K562 (cell line): ENCODE measurements at regions not wholly inside any gene's neighbourhood (a gene's known extent, or its start where the extent isn't known, plus 50 kb on each side); places are given as distances from the start of the nearest gene placed in this dataset.

Experiments used
- ATAC-seq: fragments of 200-7000 bp; cut with Tn5 transposase; 3 replicates; pipeline ENCODE4 v1.9.1; 2020; ENCODE audit warnings: moderate library complexity
- BruUV-seq: library from RNA; stranded (reverse); fragments of 400-500 nt; replicated peaks from 2 replicates; lab custom pipeline; 2021; lab: Mats Ljungman, UMichigan
- CTCF ChIA-PET: fragments of 300-600 bp; formaldehyde crosslinking; extraction: SDS; loops from one replicate; lab custom pipeline; 2021; ENCODE audit warnings: low intra/inter-chr PET ratio; lab: Yijun Ruan, JAX
- POLR2A ChIA-PET: fragments of 300-600, 350-650 bp; sonication (Branson Sonifier 250); formaldehyde crosslinking; extraction: SDS; loops from one replicate; lab custom pipeline; 2021; ENCODE audit warnings: antibody characterized with exemption, inconsistent platforms; lab: Yijun Ruan, JAX
- DNase-seq, 4 experiments: peaks; one replicate each; pipeline versions ENCODE4 v3.0.0 to v3.0.0-alpha.2; 2011 to 2018; ENCODE audit warnings: low spot score in 3 of 4, mixed read lengths in 3 of 4; ENCODE audit errors: extremely low read depth in 1 of 4
- FAIRE-seq: peaks from 2 replicates; lab custom pipeline; 2011; peaks lifted over from hg19 to GRCh38; lab: Jason Lieb, UNC
- H2AFZ ChIP-seq: 2 replicates; pipeline ENCODE4 v1.6.0; 2011; ENCODE audit warnings: low read depth, low read length, control low read depth, inconsistent platforms
- H3K27ac ChIP-seq: fragments of 200-600 bp; 3 replicates; pipeline ENCODE4 v1.8.0; 2011; ENCODE audit warnings: low read depth, mild to moderate bottlenecking, control low read depth, inconsistent platforms, low read length, moderate library complexity, mixed read lengths; ENCODE audit errors: extremely low read depth
- H3K27me3 ChIP-seq, 2 experiments: fragments of 300-600 bp in 1 of 2; 2 replicates in 1 of 2; 3 replicates in 1 of 2; pipeline versions ENCODE4 v1.6.0 to v1.8.0; 2011; ENCODE audit warnings: inconsistent platforms in 2 of 2, low read length in 2 of 2, mild to moderate bottlenecking in 1 of 2, mixed read lengths in 1 of 2, moderate library complexity in 1 of 2; ENCODE audit not compliant: control insufficient read depth in 2 of 2, insufficient read depth in 2 of 2
- H3K36me3 ChIP-seq: fragments of 300-600 bp; 3 replicates; pipeline ENCODE4 v1.8.0; 2011; ENCODE audit warnings: mild to moderate bottlenecking, low read length, inconsistent platforms; ENCODE audit not compliant: control insufficient read depth, insufficient read depth
- H3K4me1 ChIP-seq, 2 experiments: fragments of 200-600 bp in 1 of 2; replicated peaks in 1 of 2; 2 replicates in 1 of 2; 3 replicates in 1 of 2; pipeline versions ENCODE4 v1.5.1 to v1.8.0; 2011; ENCODE audit warnings: inconsistent platforms in 2 of 2, low read length in 2 of 2, mild to moderate bottlenecking in 1 of 2, mixed read lengths in 1 of 2, moderate library complexity in 1 of 2; ENCODE audit not compliant: control insufficient read depth in 2 of 2, insufficient read depth in 2 of 2
- H3K4me2 ChIP-seq: 2 replicates; pipeline ENCODE4 v1.6.1; 2011; ENCODE audit warnings: low read length, control low read depth, inconsistent platforms, mixed read lengths; ENCODE audit not compliant: insufficient read depth
- H3K4me3 ChIP-seq: fragments of 200-600 bp; sonication (generic), shearing (Covaris generic); 2 replicates; pipeline ENCODE4 v1.5.1; 2016; ENCODE audit warnings: control low read depth, inconsistent platforms
- H3K79me2 ChIP-seq: fragments of 200-600 bp; 3 replicates; pipeline ENCODE4 v1.8.0; 2011; ENCODE audit warnings: low read length, inconsistent platforms; ENCODE audit not compliant: control insufficient read depth, insufficient read depth
- H3K9ac ChIP-seq, 2 experiments: 2 replicates each; pipeline versions ENCODE4 v1.6.0 to v1.6.1; 2011; ENCODE audit warnings: low read depth in 2 of 2, low read length in 2 of 2, control low read depth in 1 of 2, inconsistent platforms in 1 of 2, mild to moderate bottlenecking in 1 of 2, mixed read lengths in 1 of 2; ENCODE audit not compliant: insufficient read depth in 1 of 2
- H3K9me1 ChIP-seq: one replicate; pipeline ENCODE4 v1.6.0; 2011; ENCODE audit warnings: inconsistent platforms, mild to moderate bottlenecking, low read length, moderate library complexity; ENCODE audit not compliant: control insufficient read depth, insufficient read depth
- H3K9me3 ChIP-seq: replicated peaks from 2 replicates; pipeline ENCODE4 v1.5.1; 2011; ENCODE audit warnings: low read depth, low read length, inconsistent platforms; ENCODE audit not compliant: control insufficient read depth, insufficient read depth
- H4K20me1 ChIP-seq: replicated peaks from 2 replicates; pipeline ENCODE4 v1.6.1; 2011; ENCODE audit warnings: low read length, inconsistent platforms, mixed read lengths; ENCODE audit not compliant: control insufficient read depth, insufficient read depth
- ASH1L ChIP-seq: fragments of 450-650 bp; IDR thresholded peaks from 2 replicates; pipeline ENCODE4 v1.6.1; 2018; ENCODE audit warnings: borderline replicate concordance, mild to moderate bottlenecking, low read depth; ENCODE audit not compliant: partially characterized antibody
- ATF1 ChIP-seq, 2 experiments: fragments of 450-650 bp in 1 of 2; IDR thresholded peaks; 2 replicates each; pipeline ENCODE4 v1.6.1; 2016; ENCODE audit warnings: missing compliant biosample characterization in 1 of 2, missing genetic modification characterization in 1 of 2
- ATF3 ChIP-seq, 2 experiments: fragments of 450-650 bp in 1 of 2; sonication (generic) in 1 of 2; formaldehyde crosslinking in 1 of 2; IDR thresholded peaks in 1 of 2; conservative IDR thresholded peaks in 1 of 2; 2 replicates each; pipeline versions ENCODE4 v1.6.1 to v1.8.1; 2016 to 2023; ENCODE audit warnings: mild to moderate bottlenecking in 2 of 2, moderate library complexity in 2 of 2, inconsistent platforms in 1 of 2, missing genetic modification reagents in 1 of 2
- GTF3C2 ChIP-seq: IDR thresholded peaks from 3 replicates; pipeline ENCODE4 v1.6.1; 2011; ENCODE audit warnings: borderline replicate concordance, mild to moderate bottlenecking, moderate library complexity; ENCODE audit not compliant: insufficient read length; ENCODE audit errors: extremely low read depth
- L3MBTL2 ChIP-seq: fragments of 450-650 bp; IDR thresholded peaks from 2 replicates; pipeline ENCODE4 v1.6.1; 2016; ENCODE audit warnings: mild to moderate bottlenecking, moderate library complexity
- LEF1 ChIP-seq: fragments of 450-650 bp; IDR thresholded peaks from 2 replicates; pipeline ENCODE4 v1.6.1; 2016; ENCODE audit warnings: mild to moderate bottlenecking
- MEIS2 ChIP-seq: fragments of 450-650 bp; IDR thresholded peaks from 2 replicates; pipeline ENCODE4 v1.6.1; 2014; ENCODE audit warnings: mild to moderate bottlenecking; ENCODE audit not compliant: partially characterized antibody
- MXD1 ChIP-seq: fragments of 250-450 bp; sonication (Bioruptor Pico); IDR thresholded peaks from 2 replicates; pipeline ENCODE4 v1.8.0; 2021; ENCODE audit warnings: borderline replicate concordance, mild to moderate bottlenecking, moderate library complexity; ENCODE audit not compliant: poor library complexity, severe bottlenecking
- NFYB ChIP-seq: IDR thresholded peaks from 2 replicates; pipeline ENCODE4 v1.6.1; 2011; ENCODE audit warnings: mild to moderate bottlenecking, moderate library complexity; ENCODE audit not compliant: insufficient read length; ENCODE audit errors: extremely low read depth
- PCBP1 ChIP-seq: fragments of 200-400 bp; formaldehyde crosslinking; IDR thresholded peaks from 2 replicates; pipeline ENCODE4 v1.6.1; 2018; ENCODE audit warnings: mild to moderate bottlenecking, low read depth, low read length; ENCODE audit not compliant: poor library complexity, severe bottlenecking
- PTRF ChIP-seq: fragments of 450-650 bp; IDR thresholded peaks from 2 replicates; pipeline ENCODE4 v1.6.1; 2016; ENCODE audit warnings: mild to moderate bottlenecking, missing genetic modification characterization, missing compliant biosample characterization
- SAFB ChIP-seq: fragments of 200-400 bp; formaldehyde crosslinking; IDR thresholded peaks from 2 replicates; pipeline ENCODE4 v1.6.1; 2017; ENCODE audit warnings: low read depth, low read length, borderline replicate concordance
- SMARCA4 ChIP-seq: fragments of 450-650 bp; IDR thresholded peaks from 2 replicates; pipeline ENCODE4 v1.6.1; 2016
- TRIM28 ChIP-seq: fragments of 450-650 bp; IDR thresholded peaks from 2 replicates; pipeline ENCODE4 v1.6.1; 2017
- ZBED1 ChIP-seq: IDR thresholded peaks from 2 replicates; pipeline ENCODE4 v1.6.1; 2014
- ZBTB12 ChIP-seq: fragments of 250-450 bp; sonication (Bioruptor Pico); IDR thresholded peaks from 2 replicates; pipeline ENCODE4 v1.4.0; 2020
- ZNF589 ChIP-seq: fragments of 200-800 bp; sonication (Bioruptor generic); IDR thresholded peaks from 2 replicates; pipeline ENCODE4 v1.6.1; 2016; ENCODE audit warnings: low read depth, missing genetic modification characterization, missing compliant biosample characterization
- WGBS: fragments of 100-300 bp; shearing (Covaris generic); methylation state at CpG from one replicate; pipeline ENCODE4 v1.1.6; 2016; ENCODE audit warnings: low coverage, mixed read lengths; ENCODE audit not compliant: insufficient coverage; ENCODE audit errors: missing lambda C conversion rate; 5-methylcytosine and 5-hydroxymethylcytosine counted together
- in situ Hi-C: fragments of 300-500 bp; cut with MboI; formaldehyde crosslinking; loops from 4 replicates; pipeline ENCODE4 v1.15.0; 2018; ENCODE audit warnings: inconsistent platforms, mixed read lengths
- intact Hi-C: fragments of 100-400 bp; cut with micrococcal nuclease; formaldehyde crosslinking; loops from 2 replicates; pipeline ENCODE4 v1.14.2; 2022

- Histone ChIP-seq H3K9me3 (0 out of 2 replicates have a peak, but pooled peaks cover 2% of the 10 kb centered on the region), H2AFZ (no peak overlapping the region), H4K20me1 (0 out of 2 replicates have a peak, but pooled peaks cover 6% of the 10 kb centered on the region), H3K4me1 (no peaks in the 10 kb centered on the region; a peak in 1 of 5 replicates), H3K27me3 (peaks cover 12 to 56% of the 10 kb centered on the region in 2 experiments; a peak in 3 of 5 replicates), H3K36me3 (no peaks in the 10 kb centered on the region), H3K4me3 (no peak overlapping the region), H3K4me2 (no peak overlapping the region), H3K79me2 (no peaks in the 10 kb centered on the region), H3K27ac (no peak overlapping the region), H3K9me1 (no peaks in the 10 kb centered on the region), H3K9ac (no peak overlapping the region)
- POLR2A ChIA-PET, result no interaction called here
- FAIRE-seq (no peak), DNase-seq (no peak), ATAC-seq (no peak)
- in situ Hi-C loops, result no loop called here
- intact Hi-C loops, result loop anchor here (10.0 kb wide), 1 partner anchor 630 kb away; the partner anchor contains the start of gene FOXC2
- BruUV-seq, result no TSS peak
- CTCF ChIA-PET, result no interaction called here
- 17% methylated on average over 5 of the region's 6 CpGs for WGBS
- TF ChIP-seq L3MBTL2 (no peak), PCBP1 (no peak), PTRF (tag) (no peak), NFYB (no peak), ATF3 (IDR thresholded peaks at IDR 0.05) (no peak), ATF3 (CRISPR knock-in tag; conservative IDR thresholded peaks at IDR 0.05) (no peak), ZBTB12 (CRISPR knock-in tag) (no peak), SAFB (no peak), LEF1 (no peak), MEIS2 (no peak), ASH1L (no peak), TRIM28 (no peak), ATF1 (CRISPR knock-in tag; IDR thresholded peaks at IDR 0.05) (no peak), ATF1 (tag; IDR thresholded peaks at IDR 0.05) (no peak), MXD1 (CRISPR knock-in tag) (no peak), SMARCA4 (no peak), ZNF589 (CRISPR knock-in tag) (no peak), GTF3C2 (no peak), ZBED1 (no peak)
Observed at GRCh38 chr16:87195161-87195560, 122.0 kb downstream of the C16orf95 start.
